HG03135 (cell line): ENCODE measurements at regions not wholly inside any gene's neighbourhood (a gene's known extent, or its start where the extent isn't known, plus 50 kb on each side); places are given as distances from the start of the nearest gene placed in this dataset.

Experiments used
- ATAC-seq: cut with Tn5 transposase; IDR thresholded peaks from one replicate; pipeline ENCODE4 v1.9.1; 2021; ENCODE audit warnings: mild to moderate bottlenecking, moderate library complexity; ENCODE audit not compliant: unreplicated experiment

DNA sequence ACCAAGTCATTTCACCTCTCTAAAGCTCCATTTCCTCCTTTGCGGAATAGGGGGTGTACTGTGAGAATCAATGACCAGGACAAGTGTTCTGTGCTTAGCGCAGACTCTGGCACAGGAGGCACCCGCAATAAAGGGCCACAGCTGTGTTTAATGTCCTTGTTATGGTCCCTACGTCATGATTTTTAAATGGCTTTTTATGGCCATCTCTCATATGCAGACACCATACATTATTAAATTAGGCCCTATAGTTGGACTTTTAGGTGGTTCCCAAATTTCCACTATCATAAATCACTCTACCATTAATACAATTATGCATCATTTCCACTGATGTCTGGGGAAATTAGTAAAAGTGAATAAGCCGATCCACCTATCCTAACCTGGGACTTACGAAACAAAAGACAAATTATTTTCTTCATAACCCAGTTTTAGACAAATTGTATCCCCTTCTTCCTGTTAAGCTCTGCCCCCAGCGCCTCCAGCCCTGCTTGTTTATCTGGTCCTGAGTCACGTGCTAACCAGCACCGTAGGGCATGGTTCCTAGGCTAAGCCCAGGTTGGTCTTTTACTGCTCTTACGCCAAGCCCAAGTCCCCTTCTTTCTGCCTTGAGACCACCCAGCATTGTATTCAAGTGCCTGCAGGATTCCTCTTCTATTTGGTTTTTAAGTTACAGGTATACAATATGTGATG, 278.3 kb downstream of the SHQ1 start:
- ATAC-seq, result no peak

DNA sequence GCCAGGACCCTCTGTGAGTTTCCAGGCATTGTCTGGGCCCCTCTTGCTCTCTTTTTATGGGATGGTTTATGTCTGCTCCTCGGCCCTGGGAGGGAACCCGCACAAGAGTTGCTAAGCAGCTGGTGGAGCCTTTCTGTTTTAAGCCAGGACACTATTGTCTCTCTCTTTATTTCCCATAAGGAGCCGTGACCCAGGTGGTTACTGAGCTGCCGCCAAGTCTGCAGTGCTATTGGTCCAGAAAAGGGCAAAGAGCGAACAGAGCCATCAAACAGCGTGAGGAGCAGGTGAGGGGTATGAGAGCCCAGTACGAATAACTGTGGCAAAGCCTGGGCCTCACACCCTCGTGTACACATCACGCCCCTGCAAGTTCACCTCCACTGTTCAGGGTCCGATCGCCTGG, 280.2 kb downstream of the SHQ1 start:
- no peak for ATAC-seq

DNA sequence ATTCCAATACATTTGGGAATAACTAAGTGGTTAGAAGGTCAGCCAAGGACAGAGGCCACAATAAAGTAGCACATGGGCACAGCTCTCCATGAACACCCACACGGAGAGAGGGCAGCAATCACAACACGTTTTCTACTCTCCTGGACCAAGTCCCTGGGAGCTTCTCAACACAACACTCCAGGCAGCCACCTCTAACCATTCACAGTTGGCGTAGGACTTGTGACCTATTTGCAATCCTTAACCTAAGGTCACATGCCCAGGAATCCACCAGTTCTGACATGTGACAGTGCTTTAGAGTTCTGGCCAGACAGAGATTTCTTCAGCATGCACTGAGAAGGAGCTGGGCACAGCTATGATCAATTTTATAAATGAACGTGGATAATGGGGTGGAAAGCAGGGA, 280.8 kb downstream of the SHQ1 start:
- ATAC-seq, result no peak

GRCh38 chr3:72565593-72565992, 282.7 kb downstream of the SHQ1 start:
- no peak for ATAC-seq

DNA sequence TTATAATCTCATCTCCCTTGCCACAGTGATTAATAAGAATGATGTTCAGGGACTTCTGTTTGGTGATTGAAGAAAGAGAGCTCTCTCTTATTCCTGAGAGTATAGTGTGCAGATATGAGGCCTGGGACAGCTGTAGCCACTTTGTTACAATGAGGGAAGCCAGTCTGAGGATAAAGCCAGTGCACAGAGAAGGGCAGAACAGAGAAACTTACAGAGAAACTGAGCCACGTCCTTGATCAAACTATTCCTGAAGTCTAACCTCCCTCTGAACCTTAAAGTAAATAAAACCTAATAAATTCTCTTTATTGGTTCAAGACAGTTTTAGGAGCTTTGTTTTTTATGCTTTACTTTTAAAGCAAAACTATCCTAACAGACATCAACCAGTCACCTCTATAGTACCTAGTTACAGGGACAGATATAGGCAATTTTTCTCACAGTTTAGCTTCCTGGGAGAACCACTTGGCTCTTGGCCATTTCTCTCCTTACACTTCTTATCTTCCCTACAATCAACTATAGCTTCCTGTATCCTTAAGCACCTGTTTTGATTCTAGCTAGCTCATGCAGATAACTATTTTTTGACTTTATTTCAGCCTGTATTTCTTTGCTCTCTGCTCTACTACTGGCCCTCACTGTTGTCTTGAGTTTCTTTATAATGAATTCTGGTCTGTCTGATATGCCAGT, 284.4 kb downstream of the SHQ1 start:
- no peak for ATAC-seq

DNA sequence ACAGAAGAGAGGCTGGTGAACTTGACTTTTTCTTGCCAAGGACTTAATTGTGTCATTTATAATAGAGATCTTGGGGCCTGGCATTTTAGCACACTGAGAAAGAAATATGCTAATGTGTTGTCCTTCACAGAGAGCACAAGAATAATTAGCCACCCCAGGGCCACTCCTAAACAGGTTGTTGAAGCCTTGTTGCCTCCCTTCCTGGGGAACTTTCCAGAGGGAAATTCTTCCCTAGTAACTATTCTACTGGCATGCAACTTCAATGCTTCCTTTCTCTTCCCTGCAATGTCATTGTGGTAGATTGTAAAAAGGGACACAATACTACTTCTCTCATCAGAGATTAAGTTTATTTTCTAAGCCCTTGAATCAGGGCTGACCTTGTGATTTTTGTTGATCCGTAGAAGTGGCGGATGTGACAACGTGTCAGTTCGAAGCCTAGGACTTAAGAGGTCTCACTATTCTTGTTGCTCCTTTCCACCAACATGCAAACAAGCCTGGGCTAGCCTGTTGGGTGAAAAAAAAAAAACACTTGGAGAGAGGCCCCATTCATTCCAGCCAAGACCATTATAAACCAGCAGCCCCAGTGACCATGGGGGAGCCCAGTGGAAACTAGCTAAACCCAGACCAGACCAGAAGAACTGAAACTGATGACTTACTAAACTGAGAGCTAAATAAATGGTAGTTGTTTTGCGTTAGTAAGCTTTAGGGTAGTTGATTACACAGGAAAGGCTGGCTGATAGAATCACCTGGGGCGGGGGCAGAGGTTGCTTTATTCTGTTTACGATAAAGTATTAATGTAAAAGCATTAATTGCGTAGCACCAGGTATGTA, 287.2 kb downstream of the SHQ1 start:
- ATAC-seq, result no peak

- no peak for ATAC-seq
Observed at GRCh38 chr3:72559385-72559784, 288.9 kb downstream of the SHQ1 start.

GRCh38 chr3:72558001-72558400, 290.2 kb downstream of the SHQ1 start:
- ATAC-seq, result no peak

DNA sequence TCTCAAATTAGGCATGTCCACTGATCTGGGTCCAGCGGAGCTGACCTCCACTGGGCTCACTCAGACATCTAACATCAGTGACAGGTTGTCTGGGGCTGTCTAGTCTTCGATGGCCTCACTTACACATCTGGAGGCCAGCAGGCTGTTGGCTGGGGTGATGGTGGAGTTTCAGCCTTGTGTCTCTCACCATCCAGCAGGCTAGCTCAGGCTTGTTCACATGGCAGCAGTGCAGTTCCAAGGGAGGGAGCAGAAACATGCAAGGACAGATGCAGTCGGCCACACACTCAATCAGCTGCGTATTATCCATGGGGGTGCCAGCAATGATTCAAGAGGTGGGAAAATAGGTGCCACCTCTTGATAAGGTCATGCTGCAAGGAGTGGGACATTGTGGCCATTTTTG, 292.5 kb downstream of the SHQ1 start:
- no peak for ATAC-seq

DNA sequence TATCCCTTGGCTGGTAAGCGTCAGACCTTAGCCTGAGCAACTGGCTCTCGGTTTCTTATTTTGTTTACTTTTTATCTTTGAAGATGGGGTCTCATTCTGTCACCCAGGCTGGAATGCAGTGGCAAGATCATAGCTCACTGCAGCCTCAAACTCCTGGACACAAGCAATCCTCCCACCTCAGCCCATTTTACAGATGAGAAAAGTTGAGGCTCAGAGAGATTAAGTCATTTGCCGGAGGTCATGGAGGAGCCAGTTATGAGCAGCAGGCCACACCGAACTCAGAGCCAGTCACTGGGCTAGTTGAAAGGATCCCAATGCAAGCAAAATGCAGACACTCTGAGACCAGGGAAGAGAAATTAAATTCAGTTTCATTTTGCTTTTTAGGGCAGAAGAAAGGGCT, 293.6 kb downstream of the SHQ1 start:
- ATAC-seq, result no peak

- no peak for ATAC-seq
Observed at GRCh38 chr3:72553298-72553697, 294.9 kb downstream of the SHQ1 start.

GRCh38 chr3:72550582-72551262, 297.5 kb downstream of the SHQ1 start:
- no peak for ATAC-seq

GRCh38 chr3:72549761-72550581, 298.3 kb downstream of the SHQ1 start:
- ATAC-seq, result no peak

GRCh38 chr3:72548981-72549380, 299.3 kb downstream of the SHQ1 start:
- ATAC-seq, result no peak

- ATAC-seq, result no peak
Observed at GRCh38 chr3:72548461-72548860, 299.8 kb downstream of the SHQ1 start.

- ATAC-seq, result no peak
Observed at GRCh38 chr3:72547183-72547582, 301.1 kb downstream of the SHQ1 start.

- ATAC-seq, result no peak
Observed at GRCh38 chr3:72544239-72544638, 304.0 kb downstream of the SHQ1 start.

DNA sequence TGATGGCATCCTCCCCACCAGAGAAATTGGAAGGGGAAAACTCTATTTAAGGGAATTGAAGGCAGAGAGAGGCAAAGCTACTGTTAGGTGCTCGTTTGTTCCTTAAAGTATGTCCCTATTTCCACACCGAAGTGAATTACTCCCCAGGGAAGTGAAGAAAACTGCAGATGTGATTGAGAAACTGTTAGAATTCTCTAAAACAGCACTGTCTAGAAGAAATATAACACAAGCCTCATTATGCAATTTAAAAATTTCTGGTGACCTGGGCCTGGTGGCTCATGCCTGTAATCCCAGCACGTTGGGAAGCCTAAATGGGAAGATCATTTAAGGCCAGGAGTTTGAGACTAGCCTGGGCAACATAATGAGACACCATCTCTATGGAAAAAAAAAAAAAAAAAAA, 305.0 kb downstream of the SHQ1 start:
- no peak for ATAC-seq

- ATAC-seq, result no peak
Observed at GRCh38 chr3:72542781-72543180, 305.5 kb downstream of the SHQ1 start.

DNA sequence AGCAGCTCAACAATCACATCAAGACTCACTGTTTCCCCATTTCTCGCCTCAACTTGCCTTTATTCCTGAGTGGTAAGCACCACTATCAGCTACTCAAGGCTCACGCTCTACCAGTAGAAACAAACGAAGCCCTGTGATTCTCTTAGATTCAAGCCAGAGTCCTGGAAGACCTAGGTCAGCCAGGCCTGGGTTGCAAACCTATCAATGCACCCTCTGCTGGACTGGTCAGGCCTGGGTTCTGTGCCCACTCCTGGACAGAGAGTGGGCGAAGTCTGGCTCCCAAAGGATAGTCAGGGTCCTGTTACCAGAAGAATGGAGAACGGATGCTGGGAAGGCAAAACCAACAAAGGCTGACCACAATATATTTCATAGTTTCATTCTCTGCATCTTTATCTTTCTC, 308.4 kb downstream of the SHQ1 start:
- no peak for ATAC-seq
